Ovary (tissue), 7 donors: ENCODE measurements at regions not wholly inside any gene's neighbourhood (a gene's known extent, or its start where the extent isn't known, plus 50 kb on each side); places are given as distances from the start of the nearest gene placed in this dataset.

Source experiments
- DNase-seq, 5 donors: peaks; one replicate each; pipeline ENCODE4 v3.0.0-alpha.2; 2019 to 2020
- H3K27ac ChIP-seq, 2 donors: fragments of 200-600 bp; one replicate each; pipeline versions ENCODE4 v1.5.1 to v1.8.0; 2019 to 2022
- H3K27me3 ChIP-seq: fragments of 200-600 bp; one replicate; pipeline ENCODE4 v1.8.0; 2022
- H3K36me3 ChIP-seq: fragments of 200-600 bp; sonication (generic); one replicate; pipeline ENCODE4 v1.5.1; 2019
- H3K4me1 ChIP-seq: one replicate; pipeline ENCODE4 v1.8.1; 2013; ENCODE audit warnings: mild to moderate bottlenecking, moderate library complexity; ENCODE audit not compliant: insufficient read depth
- H3K4me3 ChIP-seq: fragments of 200-600 bp; sonication (generic); one replicate; pipeline ENCODE4 v1.5.1; 2017
- H3K9me3 ChIP-seq, 2 donors: fragments of 200-600 bp in 1 of 2; sonication (generic) in 1 of 2; one replicate each; pipeline versions ENCODE4 v1.5.1 to v1.8.1; 2013 to 2019; ENCODE audit warnings: mild to moderate bottlenecking in 1 of 2, moderate library complexity in 1 of 2
- EP300 ChIP-seq: sonication (generic); formaldehyde crosslinking; IDR thresholded peaks from one replicate; pipeline ENCODE4 v1.6.1; 2017; ENCODE audit warnings: antibody characterized with exemption
- POLR2A ChIP-seq: fragments of 450-650 bp; IDR thresholded peaks from one replicate; pipeline ENCODE4 v1.6.1; 2017; ENCODE audit warnings: antibody characterized with exemption, mild to moderate bottlenecking, moderate library complexity
- WGBS, 3 donors: extraction: QIAGEN DNeasy Blood & Tissue Kit in 1 of 3; methylation state at CpG; one replicate each; pipeline versions ENCODE4 v1.1.5 to v1.1.7; 2013 to 2017; 5-methylcytosine and 5-hydroxymethylcytosine counted together
- intact Hi-C, 4 donors: fragments of 100-400 bp; cut with DNase I; formaldehyde crosslinking; loops; one replicate each; pipeline versions ENCODE4 v1.11.0 to v1.15.1; 2022 to 2023
- TF ChIP-seq, protein P1 (sequence below), 3 donors: fragments of 450-650 bp in 2 of 3; fragments of 200-600 bp in 1 of 3; IDR thresholded peaks; one replicate each; pipeline versions ENCODE4 v1.5.1 to v1.8.0; 2016 to 2022; ENCODE audit warnings: antibody characterized with exemption in 3 of 3, mild to moderate bottlenecking in 1 of 3
- donor health status: DM: no; HTN: no; CAD: no; lungs with moderate emphysema.
- donor health status: DM: no; HTN: no; CAD: no.
- donor health status: Bipolar disorder and iron deficiency.
- donor health status: DM: no; HTN: no; CAD: no.
- donor health status: DM: yes; HTN: yes; CAD: no.

- H3K4me3 ChIP-seq, result no peak overlapping the region
- H3K9me3 ChIP-seq, result no peaks in the 10 kb centered on the region
- 92 to 97% (median 93%) methylated on average over 1 of the region's 1 CpG for WGBS, 3 donors
- TF ChIP-seq, protein P1, sequence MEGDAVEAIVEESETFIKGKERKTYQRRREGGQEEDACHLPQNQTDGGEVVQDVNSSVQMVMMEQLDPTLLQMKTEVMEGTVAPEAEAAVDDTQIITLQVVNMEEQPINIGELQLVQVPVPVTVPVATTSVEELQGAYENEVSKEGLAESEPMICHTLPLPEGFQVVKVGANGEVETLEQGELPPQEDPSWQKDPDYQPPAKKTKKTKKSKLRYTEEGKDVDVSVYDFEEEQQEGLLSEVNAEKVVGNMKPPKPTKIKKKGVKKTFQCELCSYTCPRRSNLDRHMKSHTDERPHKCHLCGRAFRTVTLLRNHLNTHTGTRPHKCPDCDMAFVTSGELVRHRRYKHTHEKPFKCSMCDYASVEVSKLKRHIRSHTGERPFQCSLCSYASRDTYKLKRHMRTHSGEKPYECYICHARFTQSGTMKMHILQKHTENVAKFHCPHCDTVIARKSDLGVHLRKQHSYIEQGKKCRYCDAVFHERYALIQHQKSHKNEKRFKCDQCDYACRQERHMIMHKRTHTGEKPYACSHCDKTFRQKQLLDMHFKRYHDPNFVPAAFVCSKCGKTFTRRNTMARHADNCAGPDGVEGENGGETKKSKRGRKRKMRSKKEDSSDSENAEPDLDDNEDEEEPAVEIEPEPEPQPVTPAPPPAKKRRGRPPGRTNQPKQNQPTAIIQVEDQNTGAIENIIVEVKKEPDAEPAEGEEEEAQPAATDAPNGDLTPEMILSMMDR (IDR thresholded peaks at IDR 0.05), result no peak
- TF ChIP-seq EP300 (no peak), POLR2A (no peak)
- intact Hi-C loops, result no loop called here
- no peak for DNase-seq
- H3K4me1 ChIP-seq, result no peaks in the 10 kb centered on the region
- H3K27me3 ChIP-seq, result no peaks in the 10 kb centered on the region
- H3K27ac ChIP-seq, result no peak overlapping the region
- H3K36me3 ChIP-seq, result no peaks in the 10 kb centered on the region
Measured at GRCh38 chr11:106238704-106239360, 161.4 kb downstream of the AASDHPPT start.

DNA sequence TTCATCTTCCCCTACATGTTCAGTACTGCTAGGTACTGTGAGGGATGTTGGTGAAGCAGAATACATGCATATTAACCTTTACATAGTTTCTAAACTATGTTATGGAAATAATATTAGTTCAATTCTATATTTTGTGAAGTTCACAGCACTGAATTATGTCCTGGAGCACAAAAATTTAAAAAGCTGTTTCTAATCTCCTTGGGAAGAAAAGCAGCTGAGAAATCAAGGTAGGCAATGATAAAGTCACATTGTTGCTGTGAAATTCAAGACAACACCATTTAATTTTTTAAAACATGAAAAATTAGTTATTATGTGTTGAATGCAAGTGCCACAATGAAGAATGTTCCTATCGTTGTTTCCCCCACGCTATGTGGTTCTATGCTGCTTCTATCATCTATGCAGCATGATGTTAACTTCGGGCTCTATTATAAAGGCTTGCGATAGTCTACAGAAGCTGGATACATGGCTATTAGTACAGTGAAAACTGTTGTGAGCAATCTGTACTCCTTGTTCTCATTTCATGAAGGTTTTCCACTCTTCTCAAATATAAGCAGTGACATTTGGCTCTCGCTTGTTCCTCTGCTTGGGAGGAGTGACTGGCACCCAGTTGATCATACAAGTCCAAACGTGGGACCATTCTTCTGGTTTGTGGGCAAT is 164.3 kb downstream of the AASDHPPT start:
- no peaks in the 10 kb centered on the region for H3K36me3 ChIP-seq
- no peak overlapping the region for H3K27ac ChIP-seq
- H3K4me3 ChIP-seq, result no peak overlapping the region
- TF ChIP-seq, protein P1 (IDR thresholded peaks at IDR 0.05), result no peak
- TF ChIP-seq POLR2A (no peak), EP300 (no peak)
- intact Hi-C loops, result no loop called here
- no peaks in the 10 kb centered on the region for H3K27me3 ChIP-seq
- H3K4me1 ChIP-seq, result no peaks in the 10 kb centered on the region
- DNase-seq, result no peak
- no peaks in the 10 kb centered on the region for H3K9me3 ChIP-seq
- WGBS, 3 donors, result 87 to 93% (median 93%) methylated on average over 6 of the region's 6 CpGs

DNA sequence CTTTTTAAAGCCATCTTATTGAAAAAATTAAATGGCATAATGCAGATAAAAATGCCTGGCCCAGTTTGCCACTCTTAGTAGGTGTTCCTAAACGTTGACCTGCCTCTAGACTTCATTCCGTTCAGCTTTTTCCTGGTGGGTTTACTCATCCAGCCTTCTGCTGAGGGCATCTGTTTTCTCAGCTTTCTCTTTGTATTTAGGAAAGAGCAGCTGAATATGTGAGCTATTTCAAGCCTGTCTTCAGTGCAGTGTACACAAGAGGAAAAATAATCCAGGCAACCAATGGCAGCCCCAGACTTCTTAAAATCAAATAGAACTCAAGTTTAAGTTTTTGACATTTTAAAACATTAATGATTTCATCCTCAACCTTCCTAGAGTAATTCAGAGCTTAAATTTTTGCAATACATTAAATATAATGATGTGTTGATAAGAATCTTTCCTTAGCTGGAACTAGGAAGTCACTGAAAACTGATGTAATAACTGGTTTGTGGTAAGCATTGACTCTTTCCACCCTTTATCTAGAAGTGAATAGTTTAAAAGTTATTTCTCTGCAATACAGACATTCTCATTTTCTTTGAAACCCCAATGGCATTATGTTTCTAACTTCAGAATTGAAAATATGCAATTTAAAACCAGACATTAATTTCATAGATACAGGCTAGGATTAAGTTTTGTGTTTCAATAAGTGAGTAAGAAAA is 165.4 kb downstream of the AASDHPPT start:
- Histone ChIP-seq H3K4me3 (no peak overlapping the region), H3K36me3 (no peaks in the 10 kb centered on the region), H3K4me1 (no peaks in the 10 kb centered on the region), H3K9me3 (no peaks in the 10 kb centered on the region), H3K27me3 (no peaks in the 10 kb centered on the region), H3K27ac (no peak overlapping the region)
- 42 to 65% (median 61%) methylated on average over 2 of the region's 2 CpGs for WGBS, 3 donors
- no peak for DNase-seq
- intact Hi-C loops, result no loop called here
- TF ChIP-seq, protein P1 (IDR thresholded peaks at IDR 0.05), result no peak
- TF ChIP-seq POLR2A, result no peak
- no peak for TF ChIP-seq EP300

- no peak overlapping the region for H3K27ac ChIP-seq
- no peak overlapping the region for H3K4me3 ChIP-seq
- intact Hi-C loops, result no loop called here
- no peak for TF ChIP-seq POLR2A
- TF ChIP-seq, protein P1 (IDR thresholded peaks at IDR 0.05), result no peak
- no peak for TF ChIP-seq EP300
- H3K36me3 ChIP-seq, result no peaks in the 10 kb centered on the region
- H3K27me3 ChIP-seq, result no peaks in the 10 kb centered on the region
- H3K4me1 ChIP-seq, result peaks cover 3% of the 10 kb centered on the region
- 91 to 93% (median 91%) methylated on average over 3 of the region's 3 CpGs for WGBS, 3 donors
- no peaks in the 10 kb centered on the region for H3K9me3 ChIP-seq
- DNase-seq, result no peak
Measured at GRCh38 chr11:106246495-106246894, 169.0 kb downstream of the AASDHPPT start.
